Spleen (tissue), 7 donors: ENCODE measurements at regions not wholly inside any gene's neighbourhood (a gene's known extent, or its start where the extent isn't known, plus 50 kb on each side); places are given as distances from the start of the nearest gene placed in this dataset.

ENCODE experiments used
- POLR2A ChIP-seq, 3 donors: fragments of 450-650 bp; IDR thresholded peaks; one replicate each; pipeline ENCODE4 v1.5.1; 2017; ENCODE audit warnings: antibody characterized with exemption in 3 of 3, mild to moderate bottlenecking in 1 of 3
- TF ChIP-seq, protein P1 (sequence below), 11 experiments: fragments of 200-600 bp in 7 of 11; fragments of 450-650 bp in 4 of 11; sonication (generic) in 4 of 11; IDR thresholded peaks in 8 of 11; conservative IDR thresholded peaks in 3 of 11; 1 replicate in 7 of 11; 2 replicates in 4 of 11; pipeline versions ENCODE4 v1.4.0 to v1.8.0; 2016 to 2021; ENCODE audit warnings: antibody characterized with exemption in 11 of 11, inconsistent platforms in 4 of 11, mild to moderate bottlenecking in 1 of 11
- donor health status: DM: no; HTN: no; CAD: no; lungs with moderate emphysema.
- donor health status: DM: no; HTN: no; CAD: no.
- donor health status: DM: no; HTN: no; CAD: no.

DNA sequence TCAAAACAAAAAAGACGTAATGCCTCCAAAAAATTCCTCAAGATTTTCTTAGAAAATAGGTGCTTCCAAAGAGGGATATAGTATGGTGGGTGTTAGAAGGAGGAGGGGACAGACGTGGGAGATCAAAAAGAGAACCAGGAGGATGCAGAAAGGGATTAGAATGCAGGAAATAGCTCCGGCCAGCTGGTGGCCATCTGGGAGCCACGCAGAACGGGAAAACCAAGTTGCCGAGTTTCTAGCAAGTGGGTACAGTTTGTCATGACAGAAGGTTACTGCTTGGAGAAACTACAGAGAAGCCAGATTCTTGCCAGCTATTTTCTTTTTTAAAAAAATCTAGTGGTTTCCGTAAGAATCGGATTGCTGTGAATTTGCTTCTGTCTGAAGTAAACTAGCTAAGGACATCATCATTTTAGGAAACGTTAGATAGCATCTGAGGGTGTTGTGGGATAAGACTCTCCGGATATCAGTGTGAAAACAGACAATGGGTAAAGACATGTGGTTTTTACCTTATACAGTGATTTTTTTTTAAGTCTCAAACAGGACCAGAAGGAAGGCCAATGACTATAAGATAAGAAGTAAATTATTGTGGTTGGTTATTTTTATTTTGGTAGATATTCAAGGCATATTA, 104.9 kb downstream of the HSPH1 start:
- TF ChIP-seq, protein P1, sequence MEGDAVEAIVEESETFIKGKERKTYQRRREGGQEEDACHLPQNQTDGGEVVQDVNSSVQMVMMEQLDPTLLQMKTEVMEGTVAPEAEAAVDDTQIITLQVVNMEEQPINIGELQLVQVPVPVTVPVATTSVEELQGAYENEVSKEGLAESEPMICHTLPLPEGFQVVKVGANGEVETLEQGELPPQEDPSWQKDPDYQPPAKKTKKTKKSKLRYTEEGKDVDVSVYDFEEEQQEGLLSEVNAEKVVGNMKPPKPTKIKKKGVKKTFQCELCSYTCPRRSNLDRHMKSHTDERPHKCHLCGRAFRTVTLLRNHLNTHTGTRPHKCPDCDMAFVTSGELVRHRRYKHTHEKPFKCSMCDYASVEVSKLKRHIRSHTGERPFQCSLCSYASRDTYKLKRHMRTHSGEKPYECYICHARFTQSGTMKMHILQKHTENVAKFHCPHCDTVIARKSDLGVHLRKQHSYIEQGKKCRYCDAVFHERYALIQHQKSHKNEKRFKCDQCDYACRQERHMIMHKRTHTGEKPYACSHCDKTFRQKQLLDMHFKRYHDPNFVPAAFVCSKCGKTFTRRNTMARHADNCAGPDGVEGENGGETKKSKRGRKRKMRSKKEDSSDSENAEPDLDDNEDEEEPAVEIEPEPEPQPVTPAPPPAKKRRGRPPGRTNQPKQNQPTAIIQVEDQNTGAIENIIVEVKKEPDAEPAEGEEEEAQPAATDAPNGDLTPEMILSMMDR (IDR thresholded peaks at IDR 0.05 in 8 of 11, conservative IDR thresholded peaks at IDR 0.05 in 3 of 11), result no peak
- TF ChIP-seq POLR2A (IDR thresholded peaks at IDR 0.05), result no peak
